ENCODE measurements at regions not wholly inside any gene's neighbourhood (a gene's known extent, or its start where the extent isn't known, plus 50 kb on each side); places are given as distances from the start of the nearest gene placed in this dataset.
A peak's percentile ranks its signal among the peaks of the same experiment; 100 is the strongest.
"Not testable (repeated sequence)": the region's sequence is repeated elsewhere in the genome, so short reads cannot be mapped to it uniquely, and the experiment has no call there.

DNA sequence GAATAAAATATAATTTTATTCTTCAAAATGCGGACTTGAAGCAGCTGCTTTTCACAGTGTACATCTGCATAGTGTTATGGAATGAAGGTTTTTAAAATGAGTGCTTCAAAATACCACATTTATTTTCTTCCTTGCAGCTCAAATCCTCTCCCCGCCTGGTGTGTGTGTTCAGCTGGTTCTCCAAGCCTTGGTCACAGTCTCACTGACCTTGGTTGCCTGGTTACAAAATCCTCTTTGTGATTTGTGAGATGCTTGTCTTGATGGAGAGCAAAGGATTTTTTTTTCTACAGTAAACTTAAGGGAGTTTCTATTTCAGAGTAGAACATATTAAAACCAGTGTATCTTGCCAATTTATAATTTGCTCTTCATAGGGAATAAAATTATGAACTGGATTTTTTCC, 139.2 kb downstream of the PCDH18 start:
- peak; percentile 74 for DNase-seq

DNA sequence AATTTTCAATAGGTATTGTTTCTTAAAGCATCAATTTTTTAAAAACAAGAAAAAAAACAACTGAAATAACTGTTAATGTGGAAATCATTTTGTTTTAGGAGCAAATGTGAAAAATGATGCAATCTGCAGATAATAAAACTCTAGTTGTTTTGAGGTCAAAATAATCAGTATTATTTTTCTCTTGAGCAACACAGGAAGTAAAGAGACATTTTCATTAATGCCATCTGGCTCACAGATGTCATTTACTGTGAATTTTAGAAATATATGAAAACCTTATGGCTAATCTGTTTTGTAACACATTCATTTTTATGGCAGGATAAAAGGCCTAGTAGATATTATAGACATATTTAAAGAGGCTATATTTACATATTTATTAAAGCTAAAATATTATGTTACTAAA, 141.6 kb downstream of the PCDH18 start:
- DNase-seq: no peak

GRCh38 chr4:137389911-137390520, 142.3 kb downstream of the PCDH18 start:
- DNase-seq: no peak

DNA sequence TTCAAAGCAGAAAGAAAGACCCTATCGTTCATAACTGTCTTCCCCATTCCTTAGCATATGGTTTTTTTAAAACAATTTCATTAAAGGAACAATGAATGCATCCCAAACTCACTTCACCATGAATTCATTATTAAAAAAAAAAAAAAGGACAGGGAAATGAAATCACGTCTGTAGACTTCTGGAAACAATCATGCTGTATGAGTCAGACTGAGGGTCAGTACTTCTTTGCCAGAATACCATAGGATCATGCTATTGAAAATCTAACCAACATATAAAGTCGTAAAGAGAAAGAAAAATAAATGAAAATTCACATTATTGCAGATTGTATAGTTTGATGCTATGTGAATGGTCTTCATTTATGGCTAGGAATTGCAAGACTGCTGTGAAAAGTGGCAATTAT, 144.4 kb downstream of the PCDH18 start:
- no peak for DNase-seq

- DNase-seq: no peak
Measured at GRCh38 chr4:137384476-137384875, 147.8 kb downstream of the PCDH18 start.

DNA sequence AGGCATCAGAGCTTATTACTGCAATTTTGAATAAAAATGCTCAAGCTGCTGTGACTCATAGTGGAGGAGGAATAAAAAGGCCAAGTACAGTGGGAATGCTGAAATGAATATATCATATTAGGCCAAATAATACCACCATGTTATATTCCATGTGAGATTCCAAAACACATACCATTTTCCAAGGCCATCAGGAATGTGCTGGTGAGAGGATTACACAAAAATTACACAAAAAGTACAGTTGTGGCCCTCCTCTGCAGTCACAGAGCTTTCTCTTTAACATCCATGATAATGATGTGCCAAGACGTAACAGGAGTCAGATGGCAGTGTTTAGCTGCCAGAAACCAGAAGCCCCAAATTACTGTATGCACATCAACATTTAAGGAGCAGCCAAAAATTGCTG, 153.5 kb downstream of the PCDH18 start:
- DNase-seq: no peak

DNA sequence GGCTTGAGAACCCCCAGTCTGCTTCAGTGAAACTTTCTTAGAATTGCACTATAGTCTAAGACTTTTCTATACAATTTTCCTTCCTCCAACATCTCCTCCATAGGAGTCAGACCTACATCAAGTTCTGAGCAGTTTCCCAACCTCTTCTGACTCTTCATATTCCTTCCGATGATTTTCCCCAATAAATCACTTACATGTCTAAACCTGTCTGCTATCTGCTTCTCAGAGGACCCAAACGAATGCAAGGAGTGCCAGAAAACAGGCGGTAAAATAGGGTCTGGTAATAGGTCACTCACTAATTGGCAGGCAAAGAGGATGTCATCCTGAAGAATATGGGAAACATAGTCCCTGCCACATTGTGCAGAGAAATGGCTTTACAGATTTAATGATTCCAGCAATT, 153.9 kb downstream of the PCDH18 start:
- no peak for DNase-seq

GRCh38 chr4:137376312-137376711, 156.0 kb downstream of the PCDH18 start:
- no peak for DNase-seq

DNA sequence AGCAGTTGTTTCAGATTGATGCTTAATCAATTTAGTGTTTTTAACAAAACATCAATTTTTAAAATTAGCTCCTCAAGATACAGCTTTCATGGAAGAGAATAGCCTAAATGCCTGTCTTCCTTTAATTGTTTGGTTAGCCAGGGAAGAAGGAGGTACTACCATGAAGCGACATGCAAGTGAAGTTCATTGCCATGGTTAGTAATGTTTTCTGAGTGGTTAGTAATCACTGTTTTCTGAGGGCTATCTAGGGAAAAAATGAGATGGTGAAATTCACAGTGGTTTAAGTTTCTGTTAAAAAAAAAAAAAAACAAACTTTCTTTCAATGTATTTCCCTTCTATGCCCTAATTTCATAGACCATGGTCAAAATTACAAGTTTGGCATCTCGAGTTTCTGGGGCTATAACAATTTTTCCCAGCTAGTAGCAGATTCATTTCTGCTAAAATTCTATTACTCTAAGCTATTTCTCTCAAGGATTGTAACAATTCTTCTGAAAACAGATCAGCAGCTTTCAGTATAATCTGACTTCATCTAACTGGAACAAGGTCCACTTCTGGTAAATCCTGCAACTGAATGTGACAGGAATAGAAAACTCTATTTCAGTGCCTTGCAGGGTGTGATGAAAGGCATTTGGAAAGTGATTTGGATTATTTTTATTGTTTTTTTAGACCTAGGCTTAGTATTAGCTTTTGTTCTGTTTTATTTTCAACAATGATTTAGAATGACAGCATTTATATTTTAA, 157.0 kb downstream of the PCDH18 start:
- DNase-seq: no peak

DNA sequence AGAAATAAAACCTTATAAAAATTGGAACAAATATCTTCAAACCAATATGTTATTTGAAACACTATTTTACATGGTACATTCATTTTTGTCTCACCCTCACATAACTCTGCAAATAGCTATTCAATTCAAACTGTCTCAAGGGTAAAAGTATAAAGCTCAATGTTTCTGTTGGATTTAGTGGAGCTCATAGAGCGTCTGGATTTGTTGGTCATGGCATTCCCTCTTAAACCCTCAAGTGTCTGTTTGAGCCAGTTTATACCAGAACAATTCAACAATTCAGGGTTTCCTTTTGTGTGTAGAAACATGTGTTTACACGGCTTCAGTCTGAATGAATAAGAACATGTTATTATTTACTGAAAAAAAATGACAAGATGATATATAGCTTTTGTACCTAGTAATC, 161.6 kb downstream of the PCDH18 start:
- DNase-seq: no peak

DNA sequence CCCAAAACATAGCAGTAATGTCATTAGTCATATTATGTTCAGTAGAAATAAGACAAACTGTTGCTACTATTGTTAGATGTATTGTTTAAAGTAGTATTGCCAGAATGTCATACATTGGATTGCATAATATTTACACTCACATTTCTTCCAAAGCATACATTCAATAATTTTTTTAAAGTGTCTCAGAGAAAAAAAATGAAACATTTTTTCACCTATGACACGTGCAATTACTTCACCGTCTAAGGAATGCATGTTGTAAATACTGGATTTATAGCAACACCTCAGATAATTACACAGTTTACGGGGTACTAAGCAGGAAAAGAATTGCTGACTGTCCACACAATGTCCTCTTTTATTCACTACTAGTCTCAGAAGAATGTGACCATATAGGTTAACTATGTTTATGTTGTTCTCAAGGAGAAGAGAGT, 162.1 kb downstream of the PCDH18 start:
- DNase-seq: no peak

DNA sequence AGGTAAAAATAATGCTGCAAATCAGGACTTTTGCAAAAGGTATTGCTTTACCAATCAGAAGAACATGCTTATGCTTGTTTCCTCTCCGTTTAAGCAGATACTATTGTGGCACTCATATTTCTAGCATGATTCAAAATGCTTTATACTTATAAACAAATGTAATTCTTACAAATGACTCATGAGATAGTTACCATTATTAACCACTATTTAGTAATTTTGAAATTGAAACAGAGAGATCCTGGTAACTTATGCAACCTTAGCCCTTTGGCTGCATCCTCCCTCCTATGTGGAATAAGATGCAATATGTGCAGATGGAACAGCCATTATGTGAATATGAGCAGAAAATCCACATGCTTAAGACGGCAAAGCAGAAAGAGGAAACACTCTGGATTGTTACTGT, 164.7 kb downstream of the PCDH18 start:
- no peak for DNase-seq

GRCh38 chr4:137363496-137363895, 168.8 kb downstream of the PCDH18 start:
- no peak for DNase-seq

DNA sequence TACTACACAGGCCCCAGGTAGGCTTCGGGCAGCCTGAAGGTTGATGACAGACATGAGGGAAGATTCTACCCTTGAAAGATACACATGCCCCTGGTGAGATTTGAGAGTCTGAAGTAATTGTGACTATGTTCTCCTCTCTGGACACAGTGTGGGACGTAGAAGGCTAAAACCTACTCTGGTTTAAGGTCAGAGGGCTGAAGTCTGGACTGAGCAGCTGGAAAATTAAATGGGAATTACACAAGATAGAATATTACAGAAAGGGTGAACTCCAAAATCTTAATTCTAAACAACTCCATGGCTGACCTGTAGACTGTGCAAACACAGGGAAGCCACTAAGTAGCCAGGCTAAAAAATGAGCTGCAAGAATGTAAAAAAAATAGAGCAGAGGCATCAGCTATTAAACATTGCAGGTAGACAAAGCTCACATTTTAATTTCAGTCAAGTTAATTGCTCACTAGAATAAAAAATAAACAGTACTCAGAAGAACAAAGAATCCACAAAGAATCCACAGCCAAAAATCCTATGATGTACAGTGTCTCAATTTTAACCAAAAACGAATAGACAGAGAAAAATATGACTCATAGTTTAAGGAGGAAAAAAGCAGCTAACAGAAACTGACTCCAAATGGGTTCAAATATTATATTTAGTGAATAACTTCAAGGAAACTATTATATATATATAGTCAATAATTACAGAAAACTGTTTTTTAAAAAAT, 170.4 kb downstream of the PCDH18 start:
- no peak for DNase-seq

DNA sequence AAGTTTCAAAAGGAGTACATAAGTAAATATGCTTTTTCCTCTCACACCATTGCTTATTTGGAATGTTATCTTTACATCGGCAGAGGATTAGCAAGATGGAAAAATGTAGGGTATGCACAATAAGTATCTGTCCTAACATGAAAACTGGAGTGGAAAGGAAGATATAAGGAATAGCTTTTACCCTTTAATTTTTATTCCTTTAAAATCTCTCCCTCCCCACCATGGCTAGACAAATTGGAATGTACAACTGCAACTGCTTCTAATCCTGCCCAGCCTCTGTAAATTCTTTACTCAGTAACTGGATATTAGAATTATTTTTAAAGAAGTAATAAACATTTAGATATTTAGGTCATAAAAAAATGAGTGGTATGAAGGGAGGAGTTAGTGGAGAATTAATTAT, 171.5 kb downstream of the PCDH18 start:
- DNase-seq: no peak

DNA sequence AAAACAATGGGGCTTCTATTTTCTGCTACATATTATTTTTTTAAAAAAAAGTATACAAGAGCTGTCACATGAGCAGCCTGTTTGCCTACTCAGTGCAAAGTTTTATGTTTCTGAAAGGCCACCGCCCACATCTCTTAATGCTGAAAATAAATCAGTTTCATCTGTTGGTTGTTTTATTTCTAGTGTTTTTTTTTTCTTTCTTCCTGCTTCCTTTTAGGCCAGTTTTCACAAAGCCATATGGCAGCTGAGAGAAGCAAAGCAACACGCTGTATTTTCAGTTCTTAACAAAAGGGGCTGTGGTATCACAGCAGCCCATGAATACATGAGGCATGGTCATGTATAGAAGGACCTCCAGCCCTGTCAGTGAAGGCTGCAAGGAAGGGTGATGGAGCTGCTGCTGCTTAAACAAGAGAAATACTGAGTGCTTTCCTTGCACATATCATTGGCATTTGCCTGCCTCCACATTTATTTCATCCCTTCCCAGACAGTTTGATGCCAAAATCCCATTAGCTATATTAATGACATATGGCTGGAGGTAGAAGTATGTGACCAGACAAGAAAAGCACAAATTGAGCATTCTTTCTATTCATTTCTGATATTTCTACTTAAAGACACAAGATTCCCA, 172.5 kb downstream of the PCDH18 start:
- no peak for DNase-seq

DNA sequence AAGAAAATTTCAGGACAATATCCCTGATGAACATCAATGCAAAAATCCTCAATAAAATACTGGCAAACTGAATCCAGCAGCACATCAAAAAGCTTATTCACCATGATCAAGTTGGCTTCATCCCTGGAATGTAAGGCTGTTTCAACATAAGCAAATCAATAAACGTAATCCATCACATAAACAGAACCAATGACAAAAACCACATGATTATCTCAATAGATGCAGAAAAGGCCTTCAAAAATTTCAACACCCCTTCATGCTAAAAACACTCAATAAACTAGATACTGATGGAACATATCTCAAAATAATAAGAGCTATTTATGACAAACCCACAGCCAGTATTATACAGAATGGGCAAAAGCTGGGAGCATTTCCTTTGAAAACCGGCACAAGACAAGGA, 177.7 kb downstream of the PCDH18 start:
- DNase-seq: not testable (repeated sequence)

DNA sequence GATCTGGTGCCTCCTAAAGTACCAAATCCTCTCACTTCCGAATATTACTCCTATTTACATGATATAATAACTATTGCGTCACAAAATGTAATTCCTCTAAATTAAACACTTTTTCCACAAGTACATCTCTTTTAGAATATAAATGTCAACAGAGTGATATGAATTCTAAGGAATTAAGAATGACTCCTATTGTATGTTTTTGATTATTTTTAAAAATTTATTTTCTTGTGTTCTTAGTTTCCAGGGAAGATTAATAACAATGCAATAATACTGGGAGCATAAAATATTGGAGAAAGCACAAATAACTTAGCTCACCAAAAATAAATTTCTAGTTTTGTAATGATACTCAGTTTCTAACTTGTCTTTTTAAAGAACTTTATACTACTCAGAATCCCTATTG, 184.9 kb downstream of the PCDH18 start:
- DNase-seq: no peak

- no peak for DNase-seq
Measured at GRCh38 chr4:137345597-137345996, 186.7 kb downstream of the PCDH18 start.

- DNase-seq: no peak
Measured at GRCh38 chr4:137343221-137343620, 189.1 kb downstream of the PCDH18 start.

DNA sequence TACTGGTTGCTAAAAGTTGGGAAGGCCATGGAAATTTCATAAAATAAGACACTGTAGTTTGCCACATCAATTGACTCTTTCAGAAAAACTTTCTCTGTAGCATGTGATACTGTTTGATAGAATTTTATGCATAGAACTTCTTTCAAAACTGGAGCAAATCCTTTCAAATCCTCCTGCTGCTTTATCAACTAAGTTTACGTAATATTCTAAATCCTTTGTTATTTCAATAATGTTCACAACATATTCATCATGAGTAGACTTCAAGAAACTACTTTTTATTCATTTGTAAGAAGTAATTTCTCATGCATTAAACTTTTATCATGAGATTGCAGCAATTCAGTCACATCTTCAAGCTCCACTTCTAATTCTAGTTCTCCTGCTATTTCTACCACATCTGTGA, 199.3 kb downstream of the PCDH18 start:
- no peak for DNase-seq

- no peak for DNase-seq
Measured at GRCh38 chr4:137312257-137312656, 220.0 kb downstream of the PCDH18 start.

DNA sequence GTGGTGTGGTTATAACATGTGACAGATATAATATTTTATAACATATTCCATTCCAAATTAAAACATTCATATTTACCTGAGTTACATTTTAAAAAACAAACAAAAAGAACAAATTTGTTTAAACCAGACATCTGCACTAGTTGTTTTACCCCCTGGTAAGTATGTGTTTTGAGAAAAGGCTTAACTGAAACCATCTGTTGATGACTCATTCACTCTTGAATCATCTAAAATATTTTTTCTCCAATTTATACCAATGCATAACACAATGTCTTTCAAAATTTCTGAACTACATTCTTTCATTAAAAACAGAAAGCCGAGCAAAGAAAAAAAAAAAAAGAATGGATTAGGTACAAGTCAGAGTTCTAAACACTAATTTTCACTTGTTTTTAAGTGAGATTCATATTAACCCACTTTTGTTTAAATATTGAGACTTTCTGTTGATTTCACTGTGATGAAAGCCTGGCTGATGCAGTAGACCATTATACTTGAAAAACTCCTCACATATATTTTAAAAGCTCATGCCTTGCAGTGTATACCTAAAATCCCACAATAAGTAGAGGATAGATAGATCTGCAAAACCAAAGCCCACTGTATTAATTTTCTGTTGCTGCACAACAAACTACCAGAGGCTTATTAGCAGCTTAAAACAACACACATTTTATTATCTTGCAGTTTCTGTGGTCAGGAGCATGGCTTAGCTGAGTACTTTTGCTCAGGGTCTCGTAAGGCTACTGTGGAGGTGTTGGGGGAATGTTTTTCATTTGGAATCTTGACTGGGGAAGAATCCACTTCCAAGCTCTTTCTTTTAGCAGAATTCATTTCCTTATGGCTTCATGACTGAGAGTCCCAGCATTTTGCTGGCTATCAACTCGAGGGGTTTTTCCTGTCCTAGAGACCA, 221.5 kb downstream of the PCDH18 start:
- no peak for DNase-seq
